Right lobe of liver (tissue), 6 donors: ENCODE measurements at regions not wholly inside any gene's neighbourhood (a gene's known extent, or its start where the extent isn't known, plus 50 kb on each side); places are given as distances from the start of the nearest gene placed in this dataset.

ENCODE experiments used
- ATAC-seq, 4 donors: fragments of 200-7000 bp; cut with Tn5 transposase; one replicate each; pipeline ENCODE4 v1.9.1; 2020; ENCODE audit warnings: mild to moderate bottlenecking in 4 of 4, moderate library complexity in 4 of 4
- DNase-seq, 3 donors: peaks; one replicate each; pipeline ENCODE4 v3.0.0-alpha.2; 2020
- H3K27ac ChIP-seq, 3 donors: fragments of 200-600 bp; one replicate each; pipeline ENCODE4 v1.8.0; 2022
- H3K27me3 ChIP-seq, 2 donors: fragments of 200-600 bp; one replicate each; pipeline ENCODE4 v1.8.0; 2022
- H3K36me3 ChIP-seq, 4 donors: fragments of 200-600 bp; sonication (generic) in 1 of 4; one replicate each; pipeline versions ENCODE4 v1.5.1 to v1.8.0; 2017 to 2022; ENCODE audit warnings: control low read depth in 1 of 4
- H3K4me1 ChIP-seq, 4 donors: fragments of 200-600 bp; sonication (generic) in 1 of 4; one replicate each; pipeline versions ENCODE4 v1.5.1 to v1.8.0; 2017 to 2022; ENCODE audit warnings: control low read depth in 1 of 4
- H3K4me3 ChIP-seq, 3 donors: fragments of 200-600 bp; one replicate each; pipeline ENCODE4 v1.8.0; 2022
- H3K9me3 ChIP-seq, 4 donors: fragments of 200-600 bp; sonication (generic) in 1 of 4; one replicate each; pipeline versions ENCODE4 v1.5.1 to v1.8.0; 2017 to 2022; ENCODE audit warnings: control low read depth in 1 of 4
- POLR2A ChIP-seq: fragments of 450-650 bp; IDR thresholded peaks from one replicate; pipeline ENCODE4 v1.6.1; 2017; ENCODE audit warnings: antibody characterized with exemption, mild to moderate bottlenecking
- WGBS: methylation state at CpG from one replicate; pipeline ENCODE4 v1.1.6; 2018; ENCODE audit warnings: low coverage, low lambda C conversion rate; ENCODE audit not compliant: insufficient coverage; ENCODE audit errors: missing lambda C conversion rate; 5-methylcytosine and 5-hydroxymethylcytosine counted together
- intact Hi-C, 2 donors: fragments of 100-400 bp; cut with DNase I; formaldehyde crosslinking; loops; one replicate each; pipeline versions ENCODE4 v1.11.2 to v1.14.1; 2022
- TF ChIP-seq, protein P1 (sequence below), 4 donors: fragments of 200-600 bp in 3 of 4; fragments of 450-650 bp in 1 of 4; IDR thresholded peaks; one replicate each; pipeline versions ENCODE4 v1.5.1 to v1.8.0; 2016 to 2022; ENCODE audit warnings: antibody characterized with exemption in 4 of 4, mild to moderate bottlenecking in 2 of 4
- donor health status: DM: no; HTN: yes; CAD: no.
- donor health status: DM: no; HTN: no; CAD: no.
- donor health status: DM: no; HTN: no; CAD: no.
- donor health status: DM: no; HTN: yes; CAD: no.
- donor health status: DM: no; HTN: yes; CAD: no.

DNA sequence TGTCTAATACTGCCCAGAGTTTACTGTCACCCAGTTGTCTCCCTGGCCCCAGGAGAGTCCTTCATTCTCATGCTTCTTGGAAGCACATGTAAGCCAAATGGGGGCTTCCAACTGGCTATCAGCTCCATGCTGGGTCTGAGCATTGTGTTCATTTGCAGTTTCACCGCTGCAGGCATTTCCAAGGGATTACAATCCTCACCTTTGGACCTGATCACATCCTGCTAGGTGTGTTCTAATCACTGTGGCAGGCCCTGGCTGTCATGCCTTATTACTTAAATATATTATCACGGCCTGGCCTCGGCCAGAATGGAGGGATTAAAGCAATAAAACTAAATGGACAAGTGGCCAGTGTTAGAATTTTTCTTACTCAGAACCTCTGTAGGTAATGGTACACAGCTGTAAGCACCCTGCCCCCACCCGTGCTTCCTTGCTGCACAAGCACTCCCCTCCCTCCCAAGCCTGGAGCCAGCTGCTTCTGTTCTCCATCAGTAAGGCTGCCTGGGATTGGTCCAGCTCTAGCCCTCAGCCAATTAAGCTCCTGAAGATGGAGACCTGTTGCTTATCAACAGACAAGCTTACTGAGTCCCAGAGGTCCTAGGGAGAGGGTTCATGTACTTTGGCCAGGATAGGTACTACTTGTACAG, 175.9 kb upstream of the RBM19 start:
- Histone ChIP-seq H3K27ac (no peak overlapping the region), H3K4me1 (no peaks in the 10 kb centered on the region), H3K27me3 (no peaks in the 10 kb centered on the region), H3K36me3 (no peaks in the 10 kb centered on the region), H3K4me3 (no peak overlapping the region), H3K9me3 (no peaks in the 10 kb centered on the region)
- DNase-seq (no peak), ATAC-seq (no peak)
- TF ChIP-seq, protein P1, sequence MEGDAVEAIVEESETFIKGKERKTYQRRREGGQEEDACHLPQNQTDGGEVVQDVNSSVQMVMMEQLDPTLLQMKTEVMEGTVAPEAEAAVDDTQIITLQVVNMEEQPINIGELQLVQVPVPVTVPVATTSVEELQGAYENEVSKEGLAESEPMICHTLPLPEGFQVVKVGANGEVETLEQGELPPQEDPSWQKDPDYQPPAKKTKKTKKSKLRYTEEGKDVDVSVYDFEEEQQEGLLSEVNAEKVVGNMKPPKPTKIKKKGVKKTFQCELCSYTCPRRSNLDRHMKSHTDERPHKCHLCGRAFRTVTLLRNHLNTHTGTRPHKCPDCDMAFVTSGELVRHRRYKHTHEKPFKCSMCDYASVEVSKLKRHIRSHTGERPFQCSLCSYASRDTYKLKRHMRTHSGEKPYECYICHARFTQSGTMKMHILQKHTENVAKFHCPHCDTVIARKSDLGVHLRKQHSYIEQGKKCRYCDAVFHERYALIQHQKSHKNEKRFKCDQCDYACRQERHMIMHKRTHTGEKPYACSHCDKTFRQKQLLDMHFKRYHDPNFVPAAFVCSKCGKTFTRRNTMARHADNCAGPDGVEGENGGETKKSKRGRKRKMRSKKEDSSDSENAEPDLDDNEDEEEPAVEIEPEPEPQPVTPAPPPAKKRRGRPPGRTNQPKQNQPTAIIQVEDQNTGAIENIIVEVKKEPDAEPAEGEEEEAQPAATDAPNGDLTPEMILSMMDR (IDR thresholded peaks at IDR 0.05), result no peak
- no peak for TF ChIP-seq POLR2A
- WGBS, result 42% methylated on average over 4 of the region's 4 CpGs
- intact Hi-C loops, result no loop called here

DNA sequence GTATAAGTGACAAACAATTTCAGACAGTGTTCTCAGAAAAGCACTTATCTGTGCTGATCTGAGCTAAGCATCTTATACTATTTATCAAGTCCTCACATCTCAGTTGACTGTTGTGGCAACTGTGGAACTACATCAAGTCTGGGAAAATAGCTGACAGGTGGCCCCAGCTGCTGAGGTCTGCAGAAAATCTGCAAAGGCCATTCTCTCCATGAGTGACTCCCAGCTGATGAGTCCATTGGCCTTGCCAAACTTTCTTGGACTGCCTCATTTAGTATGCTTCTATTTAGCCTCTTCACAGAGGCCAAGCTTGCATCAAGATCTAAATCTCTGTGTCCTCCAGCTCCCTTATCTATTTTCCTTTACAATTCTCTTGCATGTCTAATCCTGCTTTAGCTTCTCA, 174.5 kb upstream of the RBM19 start:
- intact Hi-C loops, result no loop called here
- Histone ChIP-seq H3K27ac (no peak overlapping the region), H3K27me3 (no peaks in the 10 kb centered on the region), H3K4me3 (no peak overlapping the region), H3K4me1 (no peaks in the 10 kb centered on the region), H3K9me3 (no peaks in the 10 kb centered on the region), H3K36me3 (no peaks in the 10 kb centered on the region)
- no peak for DNase-seq
- TF ChIP-seq POLR2A, result no peak
- TF ChIP-seq, protein P1 (IDR thresholded peaks at IDR 0.05), result no peak
- ATAC-seq, result no peak

DNA sequence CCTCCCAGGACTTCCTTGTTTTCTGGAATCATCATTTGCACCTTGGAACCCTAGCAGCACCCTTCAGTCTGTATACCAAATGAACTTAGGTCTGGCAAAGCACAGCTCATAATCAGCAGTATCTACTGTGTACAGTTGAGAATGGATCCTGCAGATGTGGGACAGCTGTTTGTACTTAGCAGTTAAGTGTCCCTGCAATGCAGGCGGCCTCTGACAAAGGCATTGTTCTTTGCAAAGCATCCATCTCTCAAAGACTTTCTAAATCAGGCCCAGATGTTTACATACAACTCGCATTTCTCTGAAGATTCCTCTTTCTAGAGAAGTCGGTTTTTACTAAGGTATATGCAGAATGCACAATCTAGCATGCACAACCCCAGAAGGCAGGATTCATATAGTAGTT, 170.5 kb upstream of the RBM19 start:
- TF ChIP-seq, protein P1 (IDR thresholded peaks at IDR 0.05), result no peak
- TF ChIP-seq POLR2A, result no peak
- H3K9me3 ChIP-seq, result no peaks in the 10 kb centered on the region
- DNase-seq (no peak), ATAC-seq (no peak)
- H3K27me3 ChIP-seq, result no peaks in the 10 kb centered on the region
- 60% methylated on average over 2 of the region's 3 CpGs for WGBS
- intact Hi-C loops, result no loop called here
- H3K27ac ChIP-seq, result no peak overlapping the region
- no peak overlapping the region for H3K4me3 ChIP-seq
- no peaks in the 10 kb centered on the region for H3K4me1 ChIP-seq
- no peaks in the 10 kb centered on the region for H3K36me3 ChIP-seq

DNA sequence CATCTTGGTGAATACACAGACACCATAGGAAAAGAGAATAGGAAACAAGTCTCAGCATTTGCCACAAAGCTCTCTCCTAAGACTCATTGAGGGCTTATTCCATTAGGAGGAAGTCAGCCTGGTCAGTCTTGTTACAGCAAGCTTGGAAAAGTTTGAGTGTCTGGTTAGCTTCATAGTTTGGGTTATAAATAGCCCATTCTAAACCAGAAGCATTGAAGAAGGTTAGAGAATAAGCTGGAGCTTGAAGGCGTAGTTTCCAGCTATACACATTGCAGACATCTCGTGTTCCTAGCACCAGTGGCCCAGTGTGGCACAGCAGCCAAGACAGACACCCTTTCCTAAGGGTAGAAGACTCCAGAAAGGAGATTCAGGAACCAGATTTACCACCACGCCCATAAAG, 168.8 kb upstream of the RBM19 start:
- ATAC-seq (no peak), DNase-seq (no peak)
- no peaks in the 10 kb centered on the region for H3K9me3 ChIP-seq
- H3K4me1 ChIP-seq, result no peaks in the 10 kb centered on the region
- TF ChIP-seq POLR2A, result no peak
- TF ChIP-seq, protein P1 (IDR thresholded peaks at IDR 0.05), result no peak
- H3K4me3 ChIP-seq, result no peak overlapping the region
- WGBS, result 59% methylated on average over 3 of the region's 3 CpGs
- no peaks in the 10 kb centered on the region for H3K27me3 ChIP-seq
- H3K27ac ChIP-seq, result no peak overlapping the region
- H3K36me3 ChIP-seq, result no peaks in the 10 kb centered on the region
- intact Hi-C loops, result no loop called here

GRCh38 chr12:114131824-114132223, 165.7 kb upstream of the RBM19 start:
- Histone ChIP-seq H3K4me3 (no peak overlapping the region), H3K9me3 (no peaks in the 10 kb centered on the region), H3K27ac (no peak overlapping the region), H3K27me3 (no peaks in the 10 kb centered on the region), H3K4me1 (no peaks in the 10 kb centered on the region), H3K36me3 (no peaks in the 10 kb centered on the region)
- intact Hi-C loops, result no loop called here
- no peak for DNase-seq
- TF ChIP-seq POLR2A, result no peak
- TF ChIP-seq, protein P1 (IDR thresholded peaks at IDR 0.05), result peak in 2 of 4 donors; percentile 15 to 39
- peak in 2 of 4 donors; percentile 39 to 41 for ATAC-seq
- WGBS, result 17% methylated on average over 2 of the region's 2 CpGs
